Prostate gland (tissue), 2 donors: ENCODE measurements at regions not wholly inside any gene's neighbourhood (a gene's known extent, or its start where the extent isn't known, plus 50 kb on each side); places are given as distances from the start of the nearest gene placed in this dataset.

Experiments used
- DNase-seq: peaks from one replicate; pipeline ENCODE4 v3.0.0-alpha.2; 2019; ENCODE audit warnings: low spot score
- H3K27ac ChIP-seq, 2 donors: fragments of 200-600 bp; sonication (generic); 2 replicates each; pipeline ENCODE4 v1.5.1; 2017 to 2019
- H3K27me3 ChIP-seq: fragments of 200-600 bp; sonication (generic); replicated peaks from 2 replicates; pipeline ENCODE4 v1.5.1; 2019; ENCODE audit not compliant: insufficient read depth
- H3K36me3 ChIP-seq, 2 donors: fragments of 200-600 bp; sonication (generic); 1 replicate in 1 of 2; 2 replicates in 1 of 2; pipeline versions ENCODE4 v1.5.1 to v1.8.1; 2017 to 2019
- H3K4me1 ChIP-seq: fragments of 200-600 bp; sonication (generic); replicated peaks from 2 replicates; pipeline ENCODE4 v1.5.1; 2019
- H3K4me3 ChIP-seq, 2 donors: fragments of 200-600 bp; sonication (generic); 2 replicates each; pipeline ENCODE4 v1.5.1; 2017 to 2019
- H3K9me3 ChIP-seq: fragments of 200-600 bp; sonication (generic); 2 replicates; pipeline ENCODE4 v1.5.1; 2017
- POLR2A ChIP-seq: fragments of 450-650 bp; IDR thresholded peaks from one replicate; pipeline ENCODE4 v1.6.1; 2016; ENCODE audit warnings: antibody characterized with exemption, mild to moderate bottlenecking
- POLR2AphosphoS5 ChIP-seq: sonication (generic); formaldehyde crosslinking; IDR thresholded peaks from one replicate; pipeline ENCODE4 v1.6.1; 2017; ENCODE audit warnings: antibody characterized with exemption
- WGBS: methylation state at CpG from one replicate; pipeline ENCODE4 v1.1.5; 2018; 5-methylcytosine and 5-hydroxymethylcytosine counted together
- intact Hi-C: fragments of 100-400 bp; cut with DNase I; formaldehyde crosslinking; loops from one replicate; pipeline ENCODE4 v1.14.2; 2022
- TF ChIP-seq, protein P1 (sequence below), 4 experiments: fragments of 200-600 bp in 2 of 4; fragments of 450-650 bp in 2 of 4; sonication (generic) in 2 of 4; IDR thresholded peaks; 1 replicate in 3 of 4; 2 replicates in 1 of 4; pipeline ENCODE4 v1.5.1; 2016 to 2019; ENCODE audit warnings: antibody characterized with exemption in 4 of 4, mild to moderate bottlenecking in 2 of 4, moderate library complexity in 2 of 4

DNA sequence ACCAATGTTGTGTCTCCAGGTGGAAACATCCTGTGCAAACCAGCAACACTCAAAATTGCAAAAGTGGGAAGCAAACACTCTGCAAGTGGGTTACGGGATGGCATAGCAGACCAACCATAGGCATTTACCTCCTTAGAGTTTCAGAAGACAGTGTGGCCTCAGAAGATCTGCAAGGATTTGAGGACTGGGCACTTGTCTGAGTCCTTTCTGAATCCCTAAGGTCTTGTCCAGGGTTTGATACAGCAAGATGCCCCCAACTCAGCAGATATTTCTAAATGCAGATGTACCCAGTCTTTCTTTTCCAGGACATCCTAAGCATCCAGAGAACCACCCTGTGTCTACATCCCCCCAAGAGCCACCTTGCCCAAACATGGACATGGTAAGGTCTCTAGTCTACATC, 51.7 kb upstream of the SHANK2 start:
- Histone ChIP-seq H3K9me3 (no peaks in the 10 kb centered on the region), H3K4me1 (no peaks in the 10 kb centered on the region), H3K4me3 (no peak overlapping the region), H3K27me3 (no peaks in the 10 kb centered on the region), H3K36me3 (no peaks in the 10 kb centered on the region), H3K27ac (no peak overlapping the region)
- TF ChIP-seq POLR2AphosphoS5 (no peak), POLR2A (no peak)
- TF ChIP-seq, protein P1, sequence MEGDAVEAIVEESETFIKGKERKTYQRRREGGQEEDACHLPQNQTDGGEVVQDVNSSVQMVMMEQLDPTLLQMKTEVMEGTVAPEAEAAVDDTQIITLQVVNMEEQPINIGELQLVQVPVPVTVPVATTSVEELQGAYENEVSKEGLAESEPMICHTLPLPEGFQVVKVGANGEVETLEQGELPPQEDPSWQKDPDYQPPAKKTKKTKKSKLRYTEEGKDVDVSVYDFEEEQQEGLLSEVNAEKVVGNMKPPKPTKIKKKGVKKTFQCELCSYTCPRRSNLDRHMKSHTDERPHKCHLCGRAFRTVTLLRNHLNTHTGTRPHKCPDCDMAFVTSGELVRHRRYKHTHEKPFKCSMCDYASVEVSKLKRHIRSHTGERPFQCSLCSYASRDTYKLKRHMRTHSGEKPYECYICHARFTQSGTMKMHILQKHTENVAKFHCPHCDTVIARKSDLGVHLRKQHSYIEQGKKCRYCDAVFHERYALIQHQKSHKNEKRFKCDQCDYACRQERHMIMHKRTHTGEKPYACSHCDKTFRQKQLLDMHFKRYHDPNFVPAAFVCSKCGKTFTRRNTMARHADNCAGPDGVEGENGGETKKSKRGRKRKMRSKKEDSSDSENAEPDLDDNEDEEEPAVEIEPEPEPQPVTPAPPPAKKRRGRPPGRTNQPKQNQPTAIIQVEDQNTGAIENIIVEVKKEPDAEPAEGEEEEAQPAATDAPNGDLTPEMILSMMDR (IDR thresholded peaks at IDR 0.05) = no peak
- intact Hi-C loops = no loop called here
- DNase-seq = no peak
- 100% methylated on average over 1 of the region's 1 CpG for WGBS

DNA sequence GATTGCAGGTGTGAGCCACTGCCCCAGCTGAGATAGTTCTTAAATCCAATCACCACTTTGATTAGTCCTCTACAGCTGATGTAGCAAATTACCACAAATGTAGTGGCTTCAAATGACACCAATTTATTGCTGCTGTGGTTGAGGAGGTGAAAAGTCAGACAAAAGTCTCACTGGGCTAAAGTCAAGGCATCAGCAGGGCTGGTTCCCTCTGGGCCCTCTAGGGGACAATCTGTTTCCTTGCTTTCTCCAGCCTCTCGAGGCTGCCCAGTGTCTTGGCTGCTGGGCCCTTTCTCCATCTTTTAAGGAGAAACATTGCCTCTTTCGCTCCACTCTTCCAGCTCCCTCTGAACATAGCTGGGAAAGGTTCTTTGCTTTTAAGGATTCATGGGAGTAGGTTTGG, 50.5 kb upstream of the SHANK2 start:
- H3K27me3 ChIP-seq = no peaks in the 10 kb centered on the region
- WGBS = 85% methylated on average over 2 of the region's 2 CpGs
- no peaks in the 10 kb centered on the region for H3K36me3 ChIP-seq
- DNase-seq = no peak
- intact Hi-C loops = no loop called here
- no peaks in the 10 kb centered on the region for H3K9me3 ChIP-seq
- no peak overlapping the region for H3K4me3 ChIP-seq
- no peaks in the 10 kb centered on the region for H3K4me1 ChIP-seq
- no peak overlapping the region for H3K27ac ChIP-seq
- TF ChIP-seq POLR2AphosphoS5 (no peak), POLR2A (no peak)
- TF ChIP-seq, protein P1 (IDR thresholded peaks at IDR 0.05) = no peak

DNA sequence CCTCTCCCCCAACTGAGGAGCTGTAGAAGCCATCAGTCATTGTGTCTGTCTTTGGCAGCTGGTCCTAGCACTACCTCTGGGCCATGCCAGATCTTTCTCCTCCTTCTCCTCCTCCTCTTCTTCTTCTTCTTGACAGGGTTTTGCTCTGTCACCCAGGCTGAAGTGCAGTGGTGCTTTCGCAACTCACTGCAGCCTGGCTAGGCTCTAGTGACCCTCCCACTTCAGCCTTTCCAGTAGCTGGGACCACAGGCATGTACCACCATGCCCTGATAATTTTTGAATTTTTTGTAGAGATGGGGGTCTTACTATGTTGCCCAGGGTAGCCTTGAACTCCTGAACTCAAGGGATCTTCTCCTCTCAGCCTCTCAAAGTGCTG, 50.1 kb upstream of the SHANK2 start:
- Histone ChIP-seq H3K27me3 (no peaks in the 10 kb centered on the region), H3K36me3 (no peaks in the 10 kb centered on the region), H3K4me3 (no peak overlapping the region), H3K4me1 (no peaks in the 10 kb centered on the region), H3K27ac (no peak overlapping the region), H3K9me3 (no peaks in the 10 kb centered on the region)
- no peak for DNase-seq
- TF ChIP-seq POLR2A (no peak), POLR2AphosphoS5 (no peak)
- TF ChIP-seq, protein P1 (IDR thresholded peaks at IDR 0.05) = no peak
- intact Hi-C loops = no loop called here
- 96% methylated on average over 1 of the region's 1 CpG for WGBS
